ENCODE measurements at regions not wholly inside any gene's neighbourhood (a gene's known extent, or its start where the extent isn't known, plus 50 kb on each side); places are given as distances from the start of the nearest gene placed in this dataset.

DNA sequence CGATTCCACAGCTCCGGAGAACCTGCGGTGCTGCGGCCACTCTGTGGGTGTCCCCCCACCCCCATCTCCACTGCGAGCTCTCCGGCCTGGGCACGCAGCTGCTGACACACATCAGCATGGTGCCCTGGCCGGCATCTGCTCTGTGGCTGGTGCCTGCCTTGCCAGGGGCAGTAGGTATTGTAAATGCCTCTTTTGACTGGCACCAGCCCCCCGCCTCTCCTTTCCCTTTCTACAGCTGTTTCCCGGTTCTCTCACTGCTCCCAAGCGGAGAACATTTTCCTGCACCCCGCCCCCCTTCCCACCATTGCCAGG, 357.1 kb upstream of the ZNF32 start:
- no peak for TF ChIP-seq EZH2 (IDR thresholded peaks at IDR 0.05; ENCODE audit: borderline replicate concordance, low read length)
- TF ChIP-seq, protein P1, sequence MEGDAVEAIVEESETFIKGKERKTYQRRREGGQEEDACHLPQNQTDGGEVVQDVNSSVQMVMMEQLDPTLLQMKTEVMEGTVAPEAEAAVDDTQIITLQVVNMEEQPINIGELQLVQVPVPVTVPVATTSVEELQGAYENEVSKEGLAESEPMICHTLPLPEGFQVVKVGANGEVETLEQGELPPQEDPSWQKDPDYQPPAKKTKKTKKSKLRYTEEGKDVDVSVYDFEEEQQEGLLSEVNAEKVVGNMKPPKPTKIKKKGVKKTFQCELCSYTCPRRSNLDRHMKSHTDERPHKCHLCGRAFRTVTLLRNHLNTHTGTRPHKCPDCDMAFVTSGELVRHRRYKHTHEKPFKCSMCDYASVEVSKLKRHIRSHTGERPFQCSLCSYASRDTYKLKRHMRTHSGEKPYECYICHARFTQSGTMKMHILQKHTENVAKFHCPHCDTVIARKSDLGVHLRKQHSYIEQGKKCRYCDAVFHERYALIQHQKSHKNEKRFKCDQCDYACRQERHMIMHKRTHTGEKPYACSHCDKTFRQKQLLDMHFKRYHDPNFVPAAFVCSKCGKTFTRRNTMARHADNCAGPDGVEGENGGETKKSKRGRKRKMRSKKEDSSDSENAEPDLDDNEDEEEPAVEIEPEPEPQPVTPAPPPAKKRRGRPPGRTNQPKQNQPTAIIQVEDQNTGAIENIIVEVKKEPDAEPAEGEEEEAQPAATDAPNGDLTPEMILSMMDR (conservative IDR thresholded peaks at IDR 0.05 in 1 of 2, IDR thresholded peaks at IDR 0.05 in 1 of 2; ENCODE audit: extremely low read depth in 1 of 2, insufficient read depth in 1 of 2, low read depth in 1 of 2, low read length in 2 of 2) = no peak
